ENCODE measurements at regions not wholly inside any gene's neighbourhood (a gene's known extent, or its start where the extent isn't known, plus 50 kb on each side); places are given as distances from the start of the nearest gene placed in this dataset.

DNA sequence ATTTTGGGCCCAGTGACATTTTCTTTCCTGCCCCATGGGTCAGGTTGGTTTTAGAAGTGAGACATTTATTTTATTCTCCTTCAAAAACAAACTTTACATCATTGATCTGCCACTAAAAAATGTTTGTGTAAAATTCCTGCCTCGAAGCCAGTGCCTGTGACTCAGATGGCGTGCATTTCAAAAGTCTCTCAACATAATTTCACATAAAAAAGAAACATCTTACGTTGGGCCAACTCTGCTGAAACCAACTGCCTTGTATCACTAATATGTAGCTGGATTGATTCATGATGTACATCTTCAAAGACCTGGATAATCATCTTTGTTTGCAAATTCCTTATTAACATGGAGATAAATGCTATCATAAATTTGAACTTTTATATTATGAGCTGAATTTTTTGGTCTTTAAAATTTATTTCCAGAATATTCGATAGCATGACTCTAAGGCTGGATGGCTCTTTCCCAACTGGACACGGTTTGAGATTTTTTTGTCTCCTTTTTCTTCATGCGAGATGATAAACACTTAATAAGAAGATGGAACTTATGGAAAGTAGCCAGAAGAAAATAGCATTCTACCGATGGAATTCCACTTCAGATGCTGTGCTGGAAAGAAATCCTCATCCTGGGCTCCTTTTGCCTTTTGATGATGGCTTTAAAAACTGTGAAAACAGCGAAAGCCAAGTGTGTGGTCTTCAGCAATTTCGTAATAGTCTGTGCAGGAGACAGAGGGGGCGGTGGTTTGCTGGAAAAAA is 420.5 kb downstream of the FGF9 start:
- Histone ChIP-seq H3K27me3 (ENCODE audit: insufficient read depth, low read length) (no peaks in the 10 kb centered on the region), H3K79me2 (ENCODE audit: control insufficient read depth, insufficient read depth, low read length, unreplicated experiment) (no peaks in the 10 kb centered on the region), H3K27ac (ENCODE audit: low read depth, low read length) (no peak overlapping the region), H3K36me3 (ENCODE audit: insufficient read depth, low read length) (no peaks in the 10 kb centered on the region), H3K4me3 (ENCODE audit: low read depth, low read length) (no peak overlapping the region), H2AFZ (ENCODE audit: low read length, unreplicated experiment) (no peak overlapping the region), H3K4me1 (ENCODE audit: control insufficient read depth, insufficient read depth, low read length, unreplicated experiment) (no peaks in the 10 kb centered on the region)

DNA sequence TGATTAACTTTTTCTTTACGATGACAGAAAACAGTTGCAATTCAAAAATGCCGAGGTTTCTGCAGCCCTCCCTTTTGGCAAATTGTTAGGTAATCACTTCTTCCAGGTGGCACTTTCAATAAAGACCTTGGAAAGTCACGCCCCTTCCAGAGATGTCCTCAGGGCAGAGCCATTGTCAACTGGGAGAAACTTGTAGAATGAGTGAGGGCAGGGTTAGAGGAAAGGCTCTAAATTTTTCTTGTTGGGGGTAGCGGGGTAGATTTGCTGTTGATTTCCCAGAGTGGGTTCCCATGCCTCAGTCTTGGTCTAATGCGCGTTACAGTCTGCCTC is 421.1 kb downstream of the FGF9 start:
- Histone ChIP-seq H2AFZ (ENCODE audit: low read length, unreplicated experiment) (no peak overlapping the region), H3K27ac (ENCODE audit: low read depth, low read length) (no peak overlapping the region), H3K4me3 (ENCODE audit: low read depth, low read length) (no peak overlapping the region), H3K4me1 (ENCODE audit: control insufficient read depth, insufficient read depth, low read length, unreplicated experiment) (no peaks in the 10 kb centered on the region), H3K36me3 (ENCODE audit: insufficient read depth, low read length) (no peaks in the 10 kb centered on the region), H3K79me2 (ENCODE audit: control insufficient read depth, insufficient read depth, low read length, unreplicated experiment) (no peaks in the 10 kb centered on the region), H3K27me3 (ENCODE audit: insufficient read depth, low read length) (no peaks in the 10 kb centered on the region)

DNA sequence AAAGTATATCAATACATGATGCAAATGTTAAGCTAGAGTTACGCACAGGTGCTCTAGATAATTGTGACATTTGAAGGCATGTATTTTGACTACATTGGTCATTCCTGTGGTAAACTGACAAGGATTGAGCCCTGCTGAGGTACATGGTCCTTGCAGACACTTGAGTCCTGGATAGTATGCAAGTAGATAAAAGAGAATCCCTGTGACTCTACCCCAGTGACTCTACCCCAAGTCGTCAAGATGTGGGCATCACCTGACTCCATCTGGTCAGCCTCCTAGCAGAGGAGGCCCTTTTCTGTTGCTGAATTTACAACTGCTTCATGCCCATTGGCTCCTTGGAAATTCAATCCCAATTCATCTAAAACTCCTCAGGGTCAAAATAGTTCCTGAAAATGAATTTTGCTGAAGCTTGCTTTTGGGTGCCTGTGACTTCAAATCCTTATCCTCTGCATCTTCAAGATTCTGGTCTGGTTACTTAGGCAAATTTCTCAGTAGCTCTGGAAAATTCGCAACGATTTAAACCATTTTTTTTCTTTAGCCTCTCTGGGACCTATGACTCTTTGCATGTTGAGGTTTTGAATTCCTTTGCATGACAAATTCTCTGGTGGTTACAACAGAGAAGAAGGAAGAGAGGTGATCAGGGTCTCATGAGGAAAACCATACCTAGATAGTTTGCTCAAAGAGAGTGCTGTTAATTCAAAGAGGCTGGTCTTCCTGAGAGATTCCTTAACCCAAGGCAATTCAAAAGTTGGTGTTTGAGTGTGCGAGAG is 422.1 kb downstream of the FGF9 start:
- H3K36me3 ChIP-seq (ENCODE audit: insufficient read depth, low read length), result no peaks in the 10 kb centered on the region
- H3K79me2 ChIP-seq (ENCODE audit: control insufficient read depth, insufficient read depth, low read length, unreplicated experiment), result no peaks in the 10 kb centered on the region
- no peaks in the 10 kb centered on the region for H3K27me3 ChIP-seq (ENCODE audit: insufficient read depth, low read length)
- no peak overlapping the region for H3K27ac ChIP-seq (ENCODE audit: low read depth, low read length)
- no peak overlapping the region for H2AFZ ChIP-seq (ENCODE audit: low read length, unreplicated experiment)
- no peaks in the 10 kb centered on the region for H3K4me1 ChIP-seq (ENCODE audit: control insufficient read depth, insufficient read depth, low read length, unreplicated experiment)
- no peak overlapping the region for H3K4me3 ChIP-seq (ENCODE audit: low read depth, low read length)

DNA sequence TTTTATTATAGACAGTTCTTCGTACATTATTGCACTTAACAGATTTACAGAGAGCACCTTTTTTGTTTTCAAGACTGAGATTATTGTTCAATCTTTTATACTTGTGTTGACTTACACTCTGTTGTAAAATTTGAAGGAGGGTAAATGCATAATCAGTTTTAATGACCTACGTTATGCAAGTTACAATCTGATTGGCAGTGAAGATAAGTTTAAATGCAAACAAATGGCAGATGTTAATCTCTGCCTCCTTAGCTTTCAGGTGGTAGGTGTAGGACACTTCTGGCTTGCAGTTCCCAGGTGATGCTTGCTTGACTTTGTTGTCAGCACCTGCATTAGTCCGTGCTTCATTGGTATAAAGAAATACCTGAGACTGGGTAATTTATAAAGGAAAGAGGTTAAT is 424.9 kb downstream of the FGF9 start:
- no peak overlapping the region for H3K27ac ChIP-seq (ENCODE audit: low read depth, low read length)
- no peak overlapping the region for H3K4me3 ChIP-seq (ENCODE audit: low read depth, low read length)
- H3K36me3 ChIP-seq (ENCODE audit: insufficient read depth, low read length), result no peaks in the 10 kb centered on the region
- H3K79me2 ChIP-seq (ENCODE audit: control insufficient read depth, insufficient read depth, low read length, unreplicated experiment), result no peaks in the 10 kb centered on the region
- H2AFZ ChIP-seq (ENCODE audit: low read length, unreplicated experiment), result no peak overlapping the region
- H3K4me1 ChIP-seq (ENCODE audit: control insufficient read depth, insufficient read depth, low read length, unreplicated experiment), result no peaks in the 10 kb centered on the region
- H3K27me3 ChIP-seq (ENCODE audit: insufficient read depth, low read length), result no peaks in the 10 kb centered on the region

DNA sequence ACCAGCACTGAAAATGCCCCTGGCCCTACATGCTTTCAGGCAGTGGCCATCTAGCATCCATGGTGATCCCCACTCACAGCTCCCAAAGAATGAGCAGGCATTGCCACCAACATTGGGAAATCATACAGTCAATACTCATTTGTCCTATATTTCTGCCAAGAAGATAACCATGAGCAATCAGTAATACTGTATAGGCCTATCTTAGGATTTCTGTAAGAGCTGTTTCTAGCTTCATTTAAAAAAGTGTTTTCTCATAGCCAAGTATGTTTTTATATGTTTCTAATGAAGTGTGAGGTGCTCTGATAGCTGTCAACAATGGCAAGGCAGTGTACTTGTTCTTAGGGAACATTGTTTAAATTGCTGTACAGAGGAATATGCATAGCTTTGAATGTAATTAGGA is 428.7 kb downstream of the FGF9 start:
- Histone ChIP-seq H3K27me3 (ENCODE audit: insufficient read depth, low read length) (no peaks in the 10 kb centered on the region), H3K27ac (ENCODE audit: low read depth, low read length) (no peak overlapping the region), H3K4me1 (ENCODE audit: control insufficient read depth, insufficient read depth, low read length, unreplicated experiment) (no peaks in the 10 kb centered on the region), H3K4me3 (ENCODE audit: low read depth, low read length) (no peak overlapping the region), H2AFZ (ENCODE audit: low read length, unreplicated experiment) (no peak overlapping the region), H3K79me2 (ENCODE audit: control insufficient read depth, insufficient read depth, low read length, unreplicated experiment) (no peaks in the 10 kb centered on the region), H3K36me3 (ENCODE audit: insufficient read depth, low read length) (no peaks in the 10 kb centered on the region)

DNA sequence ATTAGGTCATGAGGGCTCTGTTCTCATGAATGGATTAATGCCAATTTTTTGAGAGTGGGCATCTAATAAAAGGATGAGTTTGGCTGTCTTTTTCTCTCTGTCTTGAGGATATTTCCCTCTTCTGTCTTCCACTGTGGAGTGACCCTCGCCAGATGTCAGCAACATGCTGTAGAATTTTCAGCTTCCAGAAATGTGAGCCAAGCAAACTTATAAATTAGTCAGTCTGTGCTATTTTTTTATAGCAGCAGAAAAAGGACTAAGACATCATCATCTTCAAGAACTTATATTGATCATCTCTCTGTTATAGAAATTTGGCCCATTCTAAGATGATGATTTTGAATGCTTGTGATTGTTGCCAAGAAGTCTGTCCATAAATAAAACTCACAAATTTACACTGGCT is 431.4 kb downstream of the FGF9 start:
- no peak overlapping the region for H3K27ac ChIP-seq (ENCODE audit: low read depth, low read length)

DNA sequence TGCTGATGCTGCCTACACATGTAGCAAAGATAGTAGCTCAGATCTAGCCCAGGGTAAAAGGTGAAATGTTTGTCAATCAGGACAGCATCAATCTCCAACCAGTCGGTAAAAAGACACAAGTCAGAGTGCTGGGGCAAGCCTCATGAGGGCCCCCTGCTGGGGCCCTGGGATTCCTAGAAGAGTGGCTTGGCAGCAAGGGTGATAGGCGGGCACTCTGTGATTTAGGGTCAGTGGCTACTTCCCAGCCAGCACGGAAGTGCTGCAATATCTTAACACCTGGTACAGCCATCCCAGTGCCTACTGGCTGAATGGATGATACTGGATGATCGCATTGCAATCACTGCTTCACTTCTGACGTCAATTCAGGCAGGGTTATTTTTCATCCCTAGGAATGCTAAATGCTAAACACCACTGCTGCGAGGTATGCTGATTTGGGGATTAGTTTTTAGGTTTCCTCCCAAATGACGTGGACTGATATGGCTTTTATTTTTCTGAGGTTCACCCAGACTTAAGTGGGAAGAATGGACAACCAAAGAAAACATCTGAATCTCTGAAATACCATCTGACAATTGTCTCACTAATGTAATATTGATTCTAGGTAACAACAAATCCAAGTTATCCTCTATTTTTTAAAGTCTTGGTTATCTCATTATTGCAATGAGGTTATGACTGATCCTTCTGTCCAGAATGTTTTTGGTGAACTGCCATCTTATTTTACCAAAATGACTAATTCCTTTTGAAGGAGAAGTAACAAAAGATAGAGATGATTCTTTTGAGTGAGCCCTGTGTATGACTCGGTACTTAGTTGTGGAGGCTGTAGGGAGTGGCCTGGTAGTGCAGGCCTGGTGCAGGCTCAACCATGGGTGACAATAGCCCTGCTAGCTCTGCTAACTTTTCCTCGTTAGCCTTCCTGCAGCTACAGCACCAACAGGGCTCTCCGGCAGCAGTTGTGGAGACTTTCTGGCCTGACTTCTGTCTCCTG is 432.5 kb downstream of the FGF9 start:
- H3K36me3 ChIP-seq (ENCODE audit: insufficient read depth, low read length), result no peaks in the 10 kb centered on the region
- no peak overlapping the region for H2AFZ ChIP-seq (ENCODE audit: low read length, unreplicated experiment)
- no peaks in the 10 kb centered on the region for H3K4me1 ChIP-seq (ENCODE audit: control insufficient read depth, insufficient read depth, low read length, unreplicated experiment)
- H3K27ac ChIP-seq (ENCODE audit: low read depth, low read length), result no peak overlapping the region
- H3K27me3 ChIP-seq (ENCODE audit: insufficient read depth, low read length), result no peaks in the 10 kb centered on the region
- H3K4me3 ChIP-seq (ENCODE audit: low read depth, low read length), result no peak overlapping the region
- H3K79me2 ChIP-seq (ENCODE audit: control insufficient read depth, insufficient read depth, low read length, unreplicated experiment), result no peaks in the 10 kb centered on the region

More for the DNA sequence above, 431.4 kb downstream of the FGF9 start:
- no peaks in the 10 kb centered on the region for H3K4me1 ChIP-seq (ENCODE audit: control insufficient read depth, insufficient read depth, low read length, unreplicated experiment)
- no peak overlapping the region for H3K4me3 ChIP-seq (ENCODE audit: low read depth, low read length)
- no peaks in the 10 kb centered on the region for H3K36me3 ChIP-seq (ENCODE audit: insufficient read depth, low read length)
- H3K27me3 ChIP-seq (ENCODE audit: insufficient read depth, low read length), result no peaks in the 10 kb centered on the region
- no peak overlapping the region for H2AFZ ChIP-seq (ENCODE audit: low read length, unreplicated experiment)
- no peaks in the 10 kb centered on the region for H3K79me2 ChIP-seq (ENCODE audit: control insufficient read depth, insufficient read depth, low read length, unreplicated experiment)

DNA sequence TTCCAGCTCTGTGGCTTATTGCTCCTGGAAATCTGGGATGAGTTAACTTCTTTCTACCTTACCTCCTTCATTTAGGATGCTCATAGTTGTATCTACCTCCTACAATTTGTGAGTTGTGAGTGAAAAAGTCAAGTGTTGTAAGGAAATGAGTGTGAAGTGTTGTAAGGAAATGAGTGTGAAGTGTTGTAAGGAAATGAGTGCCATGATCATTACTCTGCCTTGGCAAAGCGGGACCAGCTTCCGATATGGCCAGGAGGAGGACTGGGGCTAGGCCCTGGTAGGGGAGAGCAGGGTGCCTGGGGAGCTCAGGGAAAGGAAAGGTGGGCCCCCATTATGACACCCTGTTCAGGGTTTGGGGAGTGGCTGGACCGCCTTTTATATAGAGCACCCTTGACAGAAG is 435.2 kb downstream of the FGF9 start:
- H3K79me2 ChIP-seq (ENCODE audit: control insufficient read depth, insufficient read depth, low read length, unreplicated experiment), result no peaks in the 10 kb centered on the region
- no peaks in the 10 kb centered on the region for H3K36me3 ChIP-seq (ENCODE audit: insufficient read depth, low read length)
- no peaks in the 10 kb centered on the region for H3K4me1 ChIP-seq (ENCODE audit: control insufficient read depth, insufficient read depth, low read length, unreplicated experiment)

DNA sequence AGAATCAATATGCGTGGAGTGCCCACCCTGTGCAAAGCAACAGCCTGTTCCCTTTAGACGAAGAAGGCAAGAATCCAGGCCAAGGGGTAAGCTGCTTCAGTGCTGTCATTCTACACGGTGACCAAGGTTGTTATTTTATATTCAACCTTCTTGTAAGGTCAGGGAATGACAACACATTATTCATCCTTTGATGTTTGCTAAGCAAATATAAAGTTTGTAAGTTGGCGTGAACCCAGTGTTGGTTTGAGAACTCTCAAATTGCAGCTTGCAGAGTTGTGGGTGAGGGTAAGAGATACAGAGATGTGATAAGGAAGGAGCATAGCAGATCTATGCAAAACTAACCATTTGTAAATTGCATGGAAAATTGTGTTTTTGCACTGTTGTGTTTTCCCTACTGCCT is 436.7 kb downstream of the FGF9 start:
- no peaks in the 10 kb centered on the region for H3K27me3 ChIP-seq (ENCODE audit: insufficient read depth, low read length)
- no peaks in the 10 kb centered on the region for H3K4me1 ChIP-seq (ENCODE audit: control insufficient read depth, insufficient read depth, low read length, unreplicated experiment)
- H2AFZ ChIP-seq (ENCODE audit: low read length, unreplicated experiment), result no peak overlapping the region
- H3K4me3 ChIP-seq (ENCODE audit: low read depth, low read length), result no peak overlapping the region
- no peak overlapping the region for H3K27ac ChIP-seq (ENCODE audit: low read depth, low read length)
- no peaks in the 10 kb centered on the region for H3K79me2 ChIP-seq (ENCODE audit: control insufficient read depth, insufficient read depth, low read length, unreplicated experiment)
- H3K36me3 ChIP-seq (ENCODE audit: insufficient read depth, low read length), result no peaks in the 10 kb centered on the region

More for the DNA sequence above, 435.2 kb downstream of the FGF9 start:
- Histone ChIP-seq H2AFZ (ENCODE audit: low read length, unreplicated experiment) (no peak overlapping the region), H3K27me3 (ENCODE audit: insufficient read depth, low read length) (no peaks in the 10 kb centered on the region), H3K27ac (ENCODE audit: low read depth, low read length) (no peak overlapping the region), H3K4me3 (ENCODE audit: low read depth, low read length) (no peak overlapping the region)

DNA sequence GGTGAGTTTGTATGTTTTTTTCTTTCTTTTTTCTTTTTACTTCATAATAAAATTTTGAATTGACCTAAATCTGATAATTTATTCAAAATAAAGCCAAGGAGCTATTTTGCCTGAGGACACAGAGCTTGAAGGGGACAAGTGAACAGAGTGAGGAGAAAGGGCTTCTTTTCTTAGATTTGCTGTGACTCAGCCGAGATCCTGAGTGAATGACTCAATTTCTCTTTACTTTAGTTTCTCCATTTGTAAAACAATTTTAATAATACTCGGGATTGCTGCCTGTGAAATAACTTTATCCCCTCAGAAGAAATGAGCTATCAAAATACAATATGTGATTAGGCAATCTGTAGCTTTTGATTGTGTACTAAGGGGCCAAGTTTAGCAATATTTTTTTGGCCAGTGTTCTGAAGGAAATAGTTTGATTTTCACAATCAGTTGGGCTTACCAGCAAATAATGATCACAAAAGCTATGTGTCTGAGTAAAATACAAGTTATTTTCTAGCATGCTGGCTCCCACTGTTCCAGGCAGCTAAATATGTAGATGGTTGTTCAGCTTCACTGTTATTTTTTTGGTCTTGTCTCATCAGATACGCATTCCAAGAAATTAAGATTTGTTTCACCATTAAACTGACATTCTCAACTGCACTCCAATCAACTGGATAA is 437.5 kb downstream of the FGF9 start:
- Histone ChIP-seq H3K27ac (ENCODE audit: low read depth, low read length) (no peak overlapping the region), H3K4me1 (ENCODE audit: control insufficient read depth, insufficient read depth, low read length, unreplicated experiment) (no peaks in the 10 kb centered on the region), H3K79me2 (ENCODE audit: control insufficient read depth, insufficient read depth, low read length, unreplicated experiment) (no peaks in the 10 kb centered on the region), H2AFZ (ENCODE audit: low read length, unreplicated experiment) (no peak overlapping the region), H3K4me3 (ENCODE audit: low read depth, low read length) (no peak overlapping the region), H3K36me3 (ENCODE audit: insufficient read depth, low read length) (no peaks in the 10 kb centered on the region), H3K27me3 (ENCODE audit: insufficient read depth, low read length) (no peaks in the 10 kb centered on the region)
